H1 (cell line): ENCODE measurements at regions not wholly inside any gene's neighbourhood (a gene's known extent, or its start where the extent isn't known, plus 50 kb on each side); places are given as distances from the start of the nearest gene placed in this dataset.

Source experiments
- CTCF ChIA-PET: fragments of 300-600 bp; sonication (Branson Sonifier 250); formaldehyde crosslinking; loops from one replicate; lab custom pipeline; 2021; ENCODE audit not compliant: partially characterized antibody; lab: Charles Lee
- POLR2A ChIA-PET: fragments of 300-600 bp; sonication (Branson Sonifier 250); formaldehyde crosslinking; loops from one replicate; lab custom pipeline; 2021; ENCODE audit warnings: inconsistent platforms; ENCODE audit not compliant: partially characterized antibody; lab: Charles Lee
- DNase-seq, 2 experiments: peaks; one replicate each; pipeline versions ENCODE4 v3.0.0 to v3.0.0-alpha.2; 2010 to 2022; ENCODE audit warnings: low spot score in 2 of 2, low read depth in 1 of 2, mixed read lengths in 1 of 2
- FAIRE-seq: peaks from 2 replicates; lab custom pipeline; 2011; peaks lifted over from hg19 to GRCh38; lab: Jason Lieb, UNC
- H2AFZ ChIP-seq: 2 replicates; pipeline ENCODE4 v1.8.1; 2012; ENCODE audit warnings: low read length, inconsistent platforms
- H2AK5ac ChIP-seq: 2 replicates; pipeline ENCODE4 v1.6.1; 2013; ENCODE audit warnings: low read depth, low read length
- H2BK120ac ChIP-seq: replicated peaks from 2 replicates; pipeline ENCODE3; 2013; ENCODE audit warnings: low read depth, low read length, inconsistent platforms
- H2BK12ac ChIP-seq: 2 replicates; pipeline ENCODE4 v1.6.1; 2013; ENCODE audit warnings: low read depth, low read length
- H2BK15ac ChIP-seq: 2 replicates; pipeline ENCODE4 v1.6.1; 2013; ENCODE audit warnings: low read length
- H2BK20ac ChIP-seq: 2 replicates; pipeline ENCODE4 v1.6.1; 2013; ENCODE audit warnings: low read length
- H2BK5ac ChIP-seq: 2 replicates; pipeline ENCODE4 v1.6.1; 2013; ENCODE audit warnings: low read depth, low read length
- H3K14ac ChIP-seq: 2 replicates; pipeline ENCODE4 v1.6.1; 2013; ENCODE audit warnings: inconsistent platforms; ENCODE audit not compliant: insufficient read length
- H3K18ac ChIP-seq: 2 replicates; pipeline ENCODE4 v1.6.1; 2013; ENCODE audit warnings: low read length; ENCODE audit errors: extremely low read depth
- H3K23ac ChIP-seq: 2 replicates; pipeline ENCODE4 v1.6.1; 2013; ENCODE audit warnings: inconsistent platforms; ENCODE audit not compliant: insufficient read length
- H3K23me2 ChIP-seq: 2 replicates; pipeline ENCODE4 v1.6.1; 2013; ENCODE audit warnings: low read depth, low read length
- H3K27ac ChIP-seq: 2 replicates; pipeline ENCODE4 v1.6.1; 2011; ENCODE audit warnings: low read depth, low read length, inconsistent platforms
- H3K27me3 ChIP-seq, 4 experiments: replicated peaks in 1 of 4; 1 replicate in 1 of 4; 2 replicates in 3 of 4; pipeline versions ENCODE4 v1.6.1 to v1.8.1; 2011 to 2013; ENCODE audit warnings: low read length in 3 of 4, mild to moderate bottlenecking in 3 of 4, inconsistent platforms in 2 of 4, mixed read lengths in 2 of 4, moderate library complexity in 1 of 4; ENCODE audit not compliant: control insufficient read depth in 3 of 4, insufficient read depth in 3 of 4; ENCODE audit errors: extremely low read depth in 1 of 4
- H3K36me3 ChIP-seq, 4 experiments: 2 replicates each; pipeline versions ENCODE4 v1.6.1 to v1.8.1; 2011 to 2013; ENCODE audit warnings: mild to moderate bottlenecking in 4 of 4, low read length in 3 of 4, moderate library complexity in 2 of 4, control low read depth in 1 of 4, inconsistent platforms in 1 of 4; ENCODE audit not compliant: insufficient read depth in 4 of 4, control insufficient read depth in 2 of 4
- H3K4ac ChIP-seq: replicated peaks from 2 replicates; pipeline ENCODE3; 2013; ENCODE audit warnings: low read length, low read depth, mixed read lengths, inconsistent platforms; ENCODE audit not compliant: insufficient read length
- H3K4me1 ChIP-seq, 4 experiments: replicated peaks in 1 of 4; 1 replicate in 1 of 4; 2 replicates in 3 of 4; pipeline versions ENCODE4 v1.6.1 to v1.8.1; 2011 to 2013; ENCODE audit warnings: low read length in 3 of 4, inconsistent platforms in 2 of 4, mixed read lengths in 1 of 4; ENCODE audit not compliant: insufficient read depth in 4 of 4, control insufficient read depth in 3 of 4
- H3K4me2 ChIP-seq, 2 experiments: 2 replicates each; pipeline versions ENCODE4 v1.6.1 to v1.8.1; 2011 to 2013; ENCODE audit warnings: low read depth in 2 of 2, low read length in 2 of 2, control low read depth in 1 of 2, inconsistent platforms in 1 of 2, mild to moderate bottlenecking in 1 of 2; ENCODE audit not compliant: insufficient read depth in 1 of 2
- H3K4me3 ChIP-seq, 4 experiments: fragments of 200-600, 300-600 bp in 1 of 4; sonication (generic), shearing (Covaris generic), sonication (Bioruptor Twin) in 1 of 4; 2 replicates each; pipeline versions ENCODE4 v1.5.1 to v1.8.1; 2011 to 2016; ENCODE audit warnings: low read length in 4 of 4, low read depth in 3 of 4, control low read depth in 2 of 4, inconsistent platforms in 2 of 4, mild to moderate bottlenecking in 2 of 4, mixed read lengths in 1 of 4, moderate library complexity in 1 of 4; ENCODE audit not compliant: insufficient read depth in 2 of 4; ENCODE audit errors: extremely low read depth in 1 of 4
- H3K56ac ChIP-seq: replicated peaks from 2 replicates; pipeline ENCODE3; 2013; ENCODE audit warnings: low read depth, mild to moderate bottlenecking, mixed read lengths, low read length, inconsistent platforms; ENCODE audit not compliant: insufficient read length
- H3K79me1 ChIP-seq: 2 replicates; pipeline ENCODE4 v1.6.1; 2013; ENCODE audit warnings: low read depth, low read length, control low read depth
- H3K79me2 ChIP-seq, 2 experiments: 2 replicates each; pipeline versions ENCODE4 v1.6.1 to v1.8.1; 2012 to 2013; ENCODE audit warnings: low read length in 2 of 2, mild to moderate bottlenecking in 2 of 2, inconsistent platforms in 1 of 2; ENCODE audit not compliant: insufficient read depth in 2 of 2, control insufficient read depth in 1 of 2
- H3K9ac ChIP-seq, 4 experiments: replicated peaks in 1 of 4; 1 replicate in 1 of 4; 2 replicates in 3 of 4; pipeline versions ENCODE4 v1.6.1 to v1.8.1; 2011 to 2013; ENCODE audit warnings: low read depth in 3 of 4, low read length in 3 of 4, control low read depth in 2 of 4, mild to moderate bottlenecking in 2 of 4, moderate library complexity in 2 of 4, inconsistent platforms in 1 of 4; ENCODE audit errors: extremely low read depth in 1 of 4
- H3K9me3 ChIP-seq, 2 experiments: 2 replicates each; pipeline versions ENCODE4 v1.6.1 to v1.8.1; 2012 to 2013; ENCODE audit warnings: mild to moderate bottlenecking in 2 of 2, moderate library complexity in 2 of 2, control low read depth in 1 of 2, inconsistent platforms in 1 of 2, low read depth in 1 of 2, low read length in 1 of 2, mixed read lengths in 1 of 2; ENCODE audit not compliant: insufficient read depth in 2 of 2
- H4K20me1 ChIP-seq, 2 experiments: replicated peaks in 1 of 2; 2 replicates each; pipeline versions ENCODE3 to v1.8.1; 2011 to 2013; ENCODE audit warnings: inconsistent platforms in 2 of 2, low read length in 2 of 2, mild to moderate bottlenecking in 1 of 2; ENCODE audit not compliant: insufficient read depth in 2 of 2, control insufficient read depth in 1 of 2
- H4K5ac ChIP-seq: 2 replicates; pipeline ENCODE4 v1.6.1; 2013; ENCODE audit warnings: low read length, low read depth, mixed read lengths, inconsistent platforms; ENCODE audit not compliant: insufficient read length
- H4K8ac ChIP-seq: 2 replicates; pipeline ENCODE4 v1.8.0; 2013; ENCODE audit warnings: mild to moderate bottlenecking, moderate library complexity, low read length, inconsistent platforms; ENCODE audit not compliant: insufficient read depth; ENCODE audit errors: extremely low read depth
- H4K91ac ChIP-seq: replicated peaks from 2 replicates; pipeline ENCODE3; 2013; ENCODE audit warnings: low read length, mixed read lengths, inconsistent platforms; ENCODE audit not compliant: insufficient read length
- CBX5 ChIP-seq: fragments of 300-800, 300-1000 bp; sonication (generic); IDR thresholded peaks from 2 replicates; pipeline ENCODE4 v1.7.1; 2016; ENCODE audit warnings: antibody characterized with exemption, low read length, low read depth
- CREB1 ChIP-seq: IDR thresholded peaks from 2 replicates; pipeline ENCODE4 v1.6.1; 2012; ENCODE audit warnings: inconsistent platforms
- HDAC6 ChIP-seq: IDR thresholded peaks from one replicate; pipeline ENCODE4 v1.7.1; 2012; ENCODE audit warnings: low read depth, mild to moderate bottlenecking, inconsistent platforms, low read length, moderate library complexity
- POLR2A ChIP-seq, 2 experiments: IDR thresholded peaks; 1 replicate in 1 of 2; 2 replicates in 1 of 2; pipeline ENCODE4 v1.6.1; 2011; ENCODE audit warnings: low read depth in 2 of 2, low read length in 2 of 2, mild to moderate bottlenecking in 2 of 2; ENCODE audit errors: control extremely low read depth in 1 of 2
- POU5F1 ChIP-seq: IDR thresholded peaks from 2 replicates; pipeline ENCODE4 v1.6.1; 2011; ENCODE audit warnings: low read depth, mild to moderate bottlenecking, low read length, moderate library complexity
- SAP30 ChIP-seq: fragments of 300-600 bp; sonication (generic); IDR thresholded peaks from 2 replicates; pipeline ENCODE4 v1.7.1; 2012; ENCODE audit warnings: low read length, moderate library complexity, mild to moderate bottlenecking, inconsistent platforms; ENCODE audit not compliant: insufficient read depth, insufficient replicate concordance
- SRF ChIP-seq: IDR thresholded peaks from 2 replicates; pipeline ENCODE4 v1.6.1; 2011; ENCODE audit warnings: mild to moderate bottlenecking, low read depth, low read length, moderate library complexity
- YY1 ChIP-seq: IDR thresholded peaks from 2 replicates; pipeline ENCODE4 v1.6.1; 2011; ENCODE audit warnings: low read depth, mild to moderate bottlenecking, low read length
- WGBS, 2 experiments: shearing (Covaris generic) in 1 of 2; methylation state at CpG; one replicate each; pipeline versions ENCODE4 v1.1.6 to v1.1.7; 2013 to 2015; ENCODE audit warnings: low lambda C conversion rate in 2 of 2, mixed read lengths in 2 of 2, inconsistent platforms in 1 of 2, low coverage in 1 of 2, missing lambda C conversion rate in 1 of 2; ENCODE audit not compliant: insufficient replicate concordance in 2 of 2, insufficient coverage in 1 of 2, insufficient read length in 1 of 2; ENCODE audit errors: extremely low coverage in 1 of 2, missing lambda C conversion rate in 1 of 2; 5-methylcytosine and 5-hydroxymethylcytosine counted together

- Histone ChIP-seq H3K56ac (no peak overlapping the region), H4K5ac (no peak overlapping the region)
Measured at GRCh38 chr4:57199267-57199666, 89.1 kb upstream of the IGFBP7 start.

More at GRCh38 chr4:57199267-57199666, 89.1 kb upstream of the IGFBP7 start:
- peaks cover 0 to 6% (median 2%) of the 10 kb centered on the region in 4 experiments; a peak in 3 of 7 replicates for H3K27me3 ChIP-seq
- H2BK12ac ChIP-seq, result no peak overlapping the region
- H2BK15ac ChIP-seq, result no peak overlapping the region
- 94% methylated on average over 5 of the region's 5 CpGs; no CpG with 5 or more reads in 1 of the 2 experiments for WGBS, 2 experiments
- H2BK20ac ChIP-seq, result no peak overlapping the region
- H3K4me3 ChIP-seq, result no peak overlapping the region
- no peak overlapping the region for H2AFZ ChIP-seq
- H3K23ac ChIP-seq, result no peak overlapping the region
- POLR2A ChIA-PET, result no interaction called here
- no peak overlapping the region for H3K14ac ChIP-seq
- no peak for DNase-seq
- CTCF ChIA-PET, result interaction anchor here (0.6 to 1.5 kb wide), 9 partner anchors 9 to 152 kb away, joined by 3 to 17 read pairs (median 4); no protein-coding TSS in a partner anchor
- no peak overlapping the region for H4K8ac ChIP-seq
- H3K27ac ChIP-seq, result no peak overlapping the region
- H3K18ac ChIP-seq, result no peak overlapping the region
- H2BK120ac ChIP-seq, result no peak overlapping the region
- H3K79me1 ChIP-seq, result no peaks in the 10 kb centered on the region
- no peak overlapping the region for H4K91ac ChIP-seq
- H2BK5ac ChIP-seq, result no peak overlapping the region
- H3K79me2 ChIP-seq, result no peaks in the 10 kb centered on the region
- FAIRE-seq, result no peak
- H3K4me1 ChIP-seq, result no peaks in the 10 kb centered on the region
- H3K36me3 ChIP-seq, result no peaks in the 10 kb centered on the region
- no peaks in the 10 kb centered on the region for H3K23me2 ChIP-seq
- no peak overlapping the region for H2AK5ac ChIP-seq
- H3K4me2 ChIP-seq, result no peak overlapping the region
- no peaks in the 10 kb centered on the region for H3K9me3 ChIP-seq
- H3K9ac ChIP-seq, result no peak overlapping the region
- H3K4ac ChIP-seq, result no peak overlapping the region
- TF ChIP-seq CBX5 (no peak), POU5F1 (no peak), CREB1 (no peak), SRF (no peak), POLR2A (IDR thresholded peaks at IDR 0.05; ENCODE audit: control extremely low read depth in 1 of 2, low read depth in 2 of 2, low read length in 2 of 2) (no peak), HDAC6 (no peak), YY1 (no peak), SAP30 (no peak)
- H4K20me1 ChIP-seq, result no peaks in the 10 kb centered on the region
